IMR-90 (cell line): ENCODE measurements at regions not wholly inside any gene's neighbourhood (a gene's known extent, or its start where the extent isn't known, plus 50 kb on each side); places are given as distances from the start of the nearest gene placed in this dataset.
"Not testable (repeated sequence)": the region's sequence is repeated elsewhere in the genome, so short reads cannot be mapped to it uniquely, and the experiment has no call there.

ENCODE experiments used
- ATAC-seq: fragments of 200-7000 bp; cut with Tn5 transposase; 2 replicates; pipeline ENCODE4 v1.9.1; 2020; ENCODE audit warnings: low read depth, mild to moderate bottlenecking, moderate library complexity
- BruUV-seq: library from RNA; stranded (reverse); fragments of 400-500 nt; replicated peaks from 2 replicates; lab custom pipeline; 2021; lab: Mats Ljungman, UMichigan
- CTCF ChIA-PET: fragments of 300-600 bp; formaldehyde crosslinking; extraction: SDS; loops from one replicate; lab custom pipeline; 2021; ENCODE audit warnings: antibody characterized with exemption; lab: Yijun Ruan, JAX
- POLR2A ChIA-PET: fragments of 300-600 bp; sonication (Branson Sonifier 250); formaldehyde crosslinking; loops from one replicate; lab custom pipeline; 2022; ENCODE audit warnings: antibody characterized with exemption; ENCODE audit not compliant: unreplicated experiment; lab: Charles Lee
- DNase-seq: peaks from one replicate; pipeline ENCODE4 v3.0.0; 2013
- H2AFZ ChIP-seq: replicated peaks from 2 replicates; pipeline ENCODE3; 2013; ENCODE audit warnings: low read length, mild to moderate bottlenecking; ENCODE audit not compliant: poor library complexity
- H2AK5ac ChIP-seq: 2 replicates; pipeline ENCODE4 v1.6.1; 2013; ENCODE audit warnings: low read depth, low read length, inconsistent platforms
- H2AK9ac ChIP-seq: replicated peaks from 2 replicates; pipeline ENCODE3; 2013; ENCODE audit warnings: mild to moderate bottlenecking, low read depth, low read length, moderate library complexity; ENCODE audit not compliant: poor library complexity
- H2BK120ac ChIP-seq: 2 replicates; pipeline ENCODE4 v1.6.1; 2013; ENCODE audit warnings: low read depth, low read length, inconsistent platforms
- H2BK15ac ChIP-seq: 3 replicates; pipeline ENCODE4 v1.6.1; 2013; ENCODE audit warnings: low read depth, low read length, inconsistent platforms
- H2BK20ac ChIP-seq: 2 replicates; pipeline ENCODE4 v1.6.1; 2013; ENCODE audit warnings: low read depth, mild to moderate bottlenecking, inconsistent platforms, low read length, moderate library complexity
- H2BK5ac ChIP-seq: 2 replicates; pipeline ENCODE4 v1.6.1; 2013; ENCODE audit warnings: mild to moderate bottlenecking, low read depth, low read length, inconsistent platforms; ENCODE audit not compliant: poor library complexity, severe bottlenecking
- H3K14ac ChIP-seq: replicated peaks from 2 replicates; pipeline ENCODE4 v1.6.1; 2013; ENCODE audit warnings: low read depth, low read length, inconsistent platforms
- H3K18ac ChIP-seq: 2 replicates; pipeline ENCODE4 v1.6.1; 2013; ENCODE audit warnings: low read depth, low read length, control low read depth
- H3K23ac ChIP-seq: 2 replicates; pipeline ENCODE4 v1.6.1; 2013; ENCODE audit warnings: low read depth, low read length, inconsistent platforms
- H3K27ac ChIP-seq: 2 replicates; pipeline ENCODE4 v1.5.1; 2013; ENCODE audit warnings: mild to moderate bottlenecking, control low read depth, low read length; ENCODE audit not compliant: insufficient read depth
- H3K27me3 ChIP-seq: 2 replicates; pipeline ENCODE4 v1.6.1; 2013; ENCODE audit warnings: low read length; ENCODE audit not compliant: control insufficient read depth, insufficient read depth
- H3K36me3 ChIP-seq: 2 replicates; pipeline ENCODE4 v1.6.1; 2013; ENCODE audit warnings: low read length, mixed read lengths; ENCODE audit not compliant: control insufficient read depth, insufficient read depth
- H3K4ac ChIP-seq: 2 replicates; pipeline ENCODE4 v1.6.1; 2013; ENCODE audit warnings: low read depth, low read length, inconsistent platforms
- H3K4me1 ChIP-seq: 2 replicates; pipeline ENCODE4 v1.6.1; 2013; ENCODE audit warnings: low read length, mixed read lengths; ENCODE audit not compliant: control insufficient read depth, insufficient read depth
- H3K4me2 ChIP-seq: 2 replicates; pipeline ENCODE4 v1.6.1; 2013; ENCODE audit warnings: low read depth, mild to moderate bottlenecking, control low read depth, low read length, moderate library complexity
- H3K4me3 ChIP-seq: 2 replicates; pipeline ENCODE4 v1.5.1; 2013; ENCODE audit warnings: low read depth, mild to moderate bottlenecking, control low read depth, low read length, moderate library complexity; ENCODE audit not compliant: insufficient read depth
- H3K56ac ChIP-seq: 2 replicates; pipeline ENCODE4 v1.6.1; 2013; ENCODE audit warnings: low read length, inconsistent platforms; ENCODE audit not compliant: insufficient read depth; ENCODE audit errors: extremely low read depth
- H3K79me1 ChIP-seq, 2 experiments: 2 replicates each; pipeline ENCODE4 v1.6.1; 2013; ENCODE audit warnings: low read length in 2 of 2, inconsistent platforms in 1 of 2, low read depth in 1 of 2
- H3K9ac ChIP-seq: 2 replicates; pipeline ENCODE4 v1.6.1; 2013; ENCODE audit warnings: low read depth, low read length, control low read depth
- H3K9me1 ChIP-seq: 2 replicates; pipeline ENCODE4 v1.6.1; 2013; ENCODE audit warnings: low read length, inconsistent platforms; ENCODE audit not compliant: insufficient read depth
- H3K9me3 ChIP-seq: 2 replicates; pipeline ENCODE4 v1.6.1; 2013; ENCODE audit warnings: low read length; ENCODE audit not compliant: control insufficient read depth, insufficient read depth
- H4K20me1 ChIP-seq: 2 replicates; pipeline ENCODE4 v1.6.1; 2013; ENCODE audit warnings: low read length, inconsistent platforms; ENCODE audit not compliant: insufficient read depth
- H4K5ac ChIP-seq: 2 replicates; pipeline ENCODE4 v1.6.1; 2013; ENCODE audit warnings: mild to moderate bottlenecking, low read depth, low read length, control low read depth
- H4K8ac ChIP-seq, 2 experiments: 2 replicates each; pipeline ENCODE4 v1.6.1; 2013; ENCODE audit warnings: low read depth in 2 of 2, low read length in 2 of 2, control low read depth in 1 of 2, inconsistent platforms in 1 of 2
- H4K91ac ChIP-seq: 2 replicates; pipeline ENCODE4 v1.6.1; 2013; ENCODE audit warnings: low read depth, low read length, inconsistent platforms; ENCODE audit not compliant: insufficient read depth
- WGBS, 2 experiments: methylation state at CpG; one replicate each; pipeline versions ENCODE4 v1.1.5 to v1.1.7; 2013; ENCODE audit warnings: missing lambda C conversion rate in 2 of 2; ENCODE audit not compliant: insufficient read length in 1 of 2; ENCODE audit errors: extremely low coverage in 2 of 2; 5-methylcytosine and 5-hydroxymethylcytosine counted together
- dilution Hi-C: fragments of 300-500 bp; cut with HindIII; formaldehyde crosslinking; loops from one replicate; pipeline ENCODE4 v1.14.3; 2018; ENCODE audit warnings: low sequenced_read_pairs; ENCODE audit not compliant: unreplicated experiment
- in situ Hi-C: fragments of 300-500 bp; cut with MboI; formaldehyde crosslinking; loops from 3 replicates; pipeline ENCODE4 v1.14.3; 2019; ENCODE audit warnings: low sequenced_read_pairs, inconsistent platforms, mixed read lengths
- intact Hi-C: fragments of 100-400 bp; cut with micrococcal nuclease; formaldehyde crosslinking; loops from 2 replicates; pipeline ENCODE4 v1.10.0; 2022

DNA sequence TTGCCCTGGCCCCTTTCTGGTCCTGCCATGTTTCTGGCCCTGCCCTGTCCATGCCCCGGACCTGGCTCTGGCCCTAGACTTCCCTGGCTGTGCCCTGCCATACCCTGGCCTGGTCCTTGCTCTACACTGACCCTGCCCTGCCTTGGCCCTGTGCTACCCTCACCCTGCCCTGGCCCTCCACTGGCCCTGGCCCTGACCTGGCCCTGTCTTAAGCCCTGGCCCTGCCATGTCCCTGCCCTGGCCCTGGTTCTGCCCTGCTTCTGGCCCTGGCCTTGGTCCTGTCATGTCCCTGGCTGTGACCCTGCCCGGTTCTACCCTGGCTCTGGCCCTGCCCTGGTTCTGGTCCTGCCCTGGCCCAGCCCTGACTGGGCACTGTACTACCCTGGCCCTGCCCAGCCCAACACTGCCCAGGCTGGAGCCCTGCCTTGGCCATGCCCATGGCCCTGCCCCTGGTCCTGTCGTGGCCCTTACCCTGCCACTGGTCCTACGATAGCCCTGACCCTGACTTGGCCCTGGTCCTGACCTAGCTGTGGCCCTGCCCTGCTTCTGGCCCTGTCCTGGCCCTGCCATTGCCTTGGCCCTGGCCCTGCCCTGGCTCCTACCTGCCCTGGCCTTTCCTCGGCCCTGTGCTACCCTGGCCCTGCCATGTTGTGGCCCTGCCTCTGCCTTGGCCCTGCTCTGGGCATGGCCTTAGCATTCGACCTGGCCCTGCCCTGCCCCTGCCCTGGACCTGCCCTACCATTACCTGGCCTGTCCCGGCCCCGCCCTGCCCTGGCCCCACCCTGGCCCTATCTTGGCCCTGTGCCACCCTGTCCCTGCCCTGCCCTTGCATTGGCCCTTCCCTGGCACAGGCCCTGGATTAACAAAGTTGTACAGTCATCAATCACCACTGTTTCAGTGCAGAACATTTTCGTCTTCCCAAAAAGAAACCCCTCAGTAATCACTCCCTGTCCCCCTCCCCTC lies 223.5 kb downstream of the LIPI start:
- CTCF ChIA-PET, BruUV-seq: not testable (repeated sequence)

DNA sequence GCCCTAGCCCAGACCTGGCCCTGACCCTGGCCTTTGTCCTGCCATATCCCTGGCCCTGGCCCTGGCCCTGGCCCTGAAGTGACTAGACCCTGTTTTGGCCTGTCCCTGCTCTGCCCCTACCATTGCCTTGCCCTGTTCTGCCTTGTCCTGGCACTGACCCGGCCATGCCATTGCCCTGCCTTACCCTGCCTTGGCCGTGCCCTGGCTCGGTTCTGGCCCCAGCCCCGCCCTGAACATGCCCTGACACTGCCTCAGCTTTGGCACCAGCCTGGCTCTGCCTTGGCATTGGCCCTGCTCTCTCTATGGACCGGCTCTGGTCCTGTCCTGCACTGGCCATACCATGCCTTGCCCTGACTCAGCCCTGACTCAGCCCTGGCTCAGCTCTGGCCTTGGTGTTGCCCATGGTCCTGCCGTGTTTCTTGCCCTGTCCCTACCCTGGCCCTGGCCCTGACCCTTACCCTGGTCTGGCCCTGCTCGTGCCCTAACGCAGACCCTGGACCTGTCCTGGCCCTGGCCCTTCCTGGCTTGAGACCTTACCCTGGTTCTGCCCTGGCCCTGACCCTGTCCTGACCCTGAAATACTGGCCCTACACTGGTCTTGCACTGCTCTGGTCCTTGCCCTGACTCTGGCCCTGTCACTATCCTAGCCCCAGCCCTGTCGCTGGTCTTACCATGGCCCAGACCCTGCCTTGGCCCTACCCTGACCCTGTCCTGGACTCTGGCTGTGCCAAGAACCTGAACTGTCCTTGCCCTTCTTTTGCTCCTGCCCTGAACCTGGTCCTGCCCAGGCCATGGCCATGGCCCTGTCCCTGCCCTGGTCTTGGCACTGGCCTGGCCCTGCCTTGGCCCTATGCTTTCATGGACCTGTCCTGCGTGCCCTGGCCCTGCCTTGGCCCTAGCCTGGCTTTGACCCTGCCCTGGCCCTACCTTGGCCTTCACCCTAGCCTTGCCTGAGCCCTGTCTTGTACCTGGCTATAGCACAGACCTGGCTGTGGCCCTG lies 224.6 kb downstream of the LIPI start:
- POLR2A ChIA-PET, ATAC-seq, H3K23ac ChIP-seq, H3K18ac ChIP-seq, H2AFZ ChIP-seq, H3K4me1 ChIP-seq, H3K14ac ChIP-seq, H2AK5ac ChIP-seq, H4K20me1 ChIP-seq, CTCF ChIA-PET, H4K91ac ChIP-seq, H2BK120ac ChIP-seq, H4K8ac ChIP-seq, DNase-seq, in situ Hi-C loops, H3K9me1 ChIP-seq, H2BK15ac ChIP-seq, H2BK20ac ChIP-seq, H3K9me3 ChIP-seq, H3K27ac ChIP-seq, H3K79me1 ChIP-seq, dilution Hi-C loops, BruUV-seq, H2AK9ac ChIP-seq, H2BK5ac ChIP-seq, H3K27me3 ChIP-seq, H3K36me3 ChIP-seq, H3K4ac ChIP-seq, H3K4me3 ChIP-seq, H3K56ac ChIP-seq, intact Hi-C loops, H3K4me2 ChIP-seq, H3K9ac ChIP-seq, H4K5ac ChIP-seq: not testable (repeated sequence)
- WGBS, 2 experiments, result 58% methylated on average over 2 of the region's 10 CpGs; no CpG with 5 or more reads in 1 of the 2 experiments

More for the DNA sequence above, 223.5 kb downstream of the LIPI start:
- H3K9me1 ChIP-seq, H3K79me1 ChIP-seq, H2AK9ac ChIP-seq, H2BK5ac ChIP-seq, H4K20me1 ChIP-seq, H2AFZ ChIP-seq, H3K36me3 ChIP-seq, H3K27me3 ChIP-seq, H4K8ac ChIP-seq, DNase-seq, H4K91ac ChIP-seq, H3K56ac ChIP-seq, H3K4me1 ChIP-seq, H2BK120ac ChIP-seq, H3K14ac ChIP-seq, H3K4me3 ChIP-seq, intact Hi-C loops, H4K5ac ChIP-seq, H3K9ac ChIP-seq, ATAC-seq, H3K18ac ChIP-seq, H3K4ac ChIP-seq, H2AK5ac ChIP-seq, H3K9me3 ChIP-seq, H3K27ac ChIP-seq, H3K23ac ChIP-seq, POLR2A ChIA-PET, H2BK15ac ChIP-seq, H2BK20ac ChIP-seq, H3K4me2 ChIP-seq, in situ Hi-C loops, dilution Hi-C loops: not testable (repeated sequence)
- WGBS, 2 experiments, result 50% methylated on average over 2 of the region's 9 CpGs; no CpG with 5 or more reads in 1 of the 2 experiments
